ENCODE measurements at regions not wholly inside any gene's neighbourhood (a gene's known extent, or its start where the extent isn't known, plus 50 kb on each side); places are given as distances from the start of the nearest gene placed in this dataset.
A peak's percentile ranks its signal among the peaks of the same experiment; 100 is the strongest.

DNA sequence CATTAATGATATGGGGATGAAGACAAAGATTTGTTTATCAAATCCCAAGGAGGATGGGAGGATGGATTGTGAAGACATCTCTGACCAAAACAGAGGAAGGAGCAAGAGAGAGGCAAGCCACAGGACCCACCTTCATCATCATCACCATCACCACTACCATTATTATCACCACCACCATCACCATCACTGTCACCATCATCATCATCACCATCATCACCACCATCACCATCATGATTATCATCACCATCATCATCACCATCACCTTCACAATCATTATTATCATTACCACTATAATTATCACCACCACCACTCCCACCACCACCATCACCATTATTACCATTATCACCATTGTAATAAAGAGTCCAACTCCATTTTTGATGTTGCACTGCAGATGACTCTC lies 482.5 kb downstream of the PTPRU start:
- DNase-seq (ENCODE audit: low read depth in 3 of 3): no peak

- DNase-seq (ENCODE audit: low read depth in 3 of 3): no peak
Measured at GRCh38 chr1:29716306-29716705, 480.0 kb downstream of the PTPRU start.

DNA sequence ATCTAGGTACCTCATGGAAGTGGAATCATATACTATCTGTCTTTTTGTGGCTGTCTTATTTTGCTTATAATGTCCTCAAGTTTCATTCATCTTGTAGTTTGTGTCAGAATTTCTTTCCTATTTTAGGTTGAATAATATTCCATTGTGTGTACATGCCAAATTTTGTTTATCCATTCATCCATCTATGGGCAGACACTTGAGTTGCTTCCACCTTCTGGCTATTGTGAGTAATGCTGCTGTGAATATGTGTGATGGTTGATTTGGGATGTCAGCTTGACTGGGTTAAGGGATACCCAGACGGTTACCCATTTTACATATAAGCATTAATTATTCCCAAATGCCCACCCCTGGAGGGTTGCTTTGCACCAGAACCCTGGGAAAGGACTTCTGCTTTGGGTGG lies 477.5 kb downstream of the PTPRU start:
- no peak for DNase-seq (ENCODE audit: low read depth in 3 of 3)

DNA sequence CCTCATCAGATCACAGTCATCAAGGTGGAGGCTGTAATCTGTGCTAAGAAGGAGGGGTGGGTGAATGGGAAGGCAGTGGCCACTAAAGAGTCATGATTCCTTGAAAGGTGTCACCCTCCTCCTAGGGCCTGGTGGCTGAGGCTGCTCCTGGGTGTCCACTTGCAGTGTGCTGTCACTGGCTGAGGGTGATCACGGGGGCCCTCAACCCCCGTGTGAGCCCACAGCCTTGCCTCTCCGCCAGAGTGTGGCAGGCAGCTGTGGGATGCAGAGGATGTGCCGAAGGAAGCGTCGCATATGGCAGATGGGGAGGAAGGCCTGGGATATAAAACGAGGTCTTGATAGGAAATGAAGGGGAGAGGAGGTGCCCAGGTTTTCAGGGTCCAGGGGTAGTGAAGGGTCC lies 476.5 kb downstream of the PTPRU start:
- DNase-seq (ENCODE audit: low read depth in 3 of 3): no peak

GRCh38 chr1:29712284-29712651 lies 475.9 kb downstream of the PTPRU start:
- no peak for DNase-seq (ENCODE audit: low read depth in 3 of 3)

- DNase-seq (ENCODE audit: low read depth in 3 of 3): peak in 1 of 3 donors; percentile 35
Measured at GRCh38 chr1:29711582-29712283, 475.4 kb downstream of the PTPRU start.

- DNase-seq (ENCODE audit: low read depth in 3 of 3): no peak
Measured at GRCh38 chr1:29709704-29710280, 473.5 kb downstream of the PTPRU start.

DNA sequence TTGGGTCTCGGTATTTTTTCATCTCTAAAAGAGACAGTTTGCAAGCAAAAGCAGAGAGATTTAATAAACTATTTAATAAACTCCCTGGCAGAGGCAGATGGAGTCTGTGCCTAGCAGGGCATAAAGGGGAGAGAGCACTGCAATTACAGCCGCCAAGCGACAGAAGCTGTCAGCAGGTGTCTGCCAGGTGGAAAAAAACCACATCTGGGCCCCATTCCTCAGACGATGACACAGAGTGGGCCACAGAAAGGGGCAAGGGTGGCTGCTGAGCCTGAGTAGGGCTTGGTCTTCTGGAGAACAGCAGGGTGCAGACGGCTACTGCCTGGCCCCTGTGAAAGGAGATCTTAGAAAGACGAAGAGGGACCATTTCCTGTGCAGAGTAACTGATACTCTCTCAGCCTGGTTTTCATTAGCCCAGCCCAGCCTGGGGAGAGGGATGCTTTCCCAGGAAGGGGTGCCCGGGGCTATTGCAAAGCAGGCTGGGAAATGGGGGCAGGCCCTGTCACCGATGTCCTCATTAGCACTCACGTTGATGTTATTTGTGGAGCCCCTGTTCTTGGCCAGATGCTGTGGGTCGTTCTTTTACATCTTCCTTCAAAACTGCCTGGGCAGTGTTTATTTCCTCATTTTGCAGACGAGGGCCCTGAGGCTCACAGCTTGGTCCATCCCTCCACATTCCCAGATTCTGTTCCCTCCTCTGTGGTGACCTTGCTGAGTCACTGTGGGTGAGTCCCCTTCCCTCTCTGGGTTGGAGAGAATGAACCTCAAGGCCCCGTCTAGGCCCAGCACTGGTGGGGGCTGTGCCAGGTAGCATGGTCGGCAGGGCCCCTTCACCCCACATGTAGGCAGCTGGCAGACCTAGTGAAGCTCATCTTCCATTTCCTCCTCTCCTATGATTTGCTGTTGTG lies 472.7 kb downstream of the PTPRU start:
- DNase-seq (ENCODE audit: low read depth in 3 of 3): no peak

DNA sequence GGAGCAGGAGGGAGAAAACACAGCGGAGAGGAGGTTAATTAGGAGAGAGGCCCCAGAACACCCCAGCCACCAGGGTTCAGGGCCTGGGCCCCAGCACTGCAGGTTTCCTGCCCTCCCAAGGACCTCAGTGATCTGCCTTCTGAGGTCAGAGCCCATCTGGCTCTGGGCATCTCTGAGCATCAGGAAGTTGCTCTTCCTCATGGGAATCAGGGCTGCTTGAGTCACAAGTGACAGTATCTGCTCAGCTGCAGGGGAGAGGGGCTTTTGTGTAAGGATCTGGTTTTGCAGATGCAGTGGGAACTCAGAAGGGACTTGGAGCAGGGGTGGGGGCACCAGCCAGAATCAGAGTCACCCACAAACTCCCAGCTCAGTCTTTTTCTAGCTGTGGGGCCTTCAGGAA lies 472.1 kb downstream of the PTPRU start:
- no peak for DNase-seq (ENCODE audit: low read depth in 3 of 3)

DNA sequence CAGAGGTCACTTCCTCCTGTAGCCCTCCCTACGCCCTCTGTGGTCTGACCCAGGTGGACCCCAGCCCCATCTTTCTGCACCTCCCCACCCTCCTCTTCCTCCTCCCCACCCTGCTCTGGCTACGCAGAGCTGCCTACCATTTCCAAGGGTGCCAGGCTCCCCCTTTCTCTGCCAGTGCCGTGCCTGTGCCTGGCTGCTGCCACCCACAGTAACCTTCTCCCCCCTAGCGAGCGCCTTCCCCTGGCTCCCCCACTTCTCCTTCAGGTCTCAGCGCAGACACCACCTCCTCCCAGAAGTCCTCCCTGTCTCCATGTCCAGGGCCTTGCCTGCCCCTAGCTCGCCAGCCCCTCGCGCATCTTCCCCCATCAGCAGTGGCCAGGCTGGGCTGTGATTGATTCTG lies 471.5 kb downstream of the PTPRU start:
- DNase-seq (ENCODE audit: low read depth in 3 of 3): no peak

GRCh38 chr1:29706936-29707335 lies 470.6 kb downstream of the PTPRU start:
- DNase-seq (ENCODE audit: low read depth in 3 of 3): no peak

DNA sequence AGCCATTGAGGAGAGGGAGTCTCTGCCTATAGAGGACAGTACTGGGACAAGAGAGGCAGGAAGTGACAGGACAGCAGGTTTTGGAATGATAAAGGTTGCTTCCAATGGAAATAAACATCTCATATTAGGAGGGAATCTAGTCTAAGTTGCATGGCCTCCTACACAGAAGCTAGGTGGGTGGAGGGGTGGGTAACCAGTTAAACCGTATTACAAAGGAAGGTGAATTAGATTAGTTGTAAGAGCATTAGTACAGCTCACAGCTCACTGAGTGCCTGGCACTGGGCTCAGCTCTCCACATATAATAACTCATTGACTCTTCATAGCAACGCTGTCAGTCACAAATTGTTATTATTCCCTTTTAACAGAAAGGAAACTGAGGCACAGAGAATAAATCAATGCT lies 468.1 kb downstream of the PTPRU start:
- DNase-seq (ENCODE audit: low read depth in 3 of 3): no peak

GRCh38 chr1:29703596-29704370 lies 467.5 kb downstream of the PTPRU start:
- no peak for DNase-seq (ENCODE audit: low read depth in 3 of 3)

- no peak for DNase-seq (ENCODE audit: low read depth in 3 of 3)
Measured at GRCh38 chr1:29700491-29700890, 464.2 kb downstream of the PTPRU start.

DNA sequence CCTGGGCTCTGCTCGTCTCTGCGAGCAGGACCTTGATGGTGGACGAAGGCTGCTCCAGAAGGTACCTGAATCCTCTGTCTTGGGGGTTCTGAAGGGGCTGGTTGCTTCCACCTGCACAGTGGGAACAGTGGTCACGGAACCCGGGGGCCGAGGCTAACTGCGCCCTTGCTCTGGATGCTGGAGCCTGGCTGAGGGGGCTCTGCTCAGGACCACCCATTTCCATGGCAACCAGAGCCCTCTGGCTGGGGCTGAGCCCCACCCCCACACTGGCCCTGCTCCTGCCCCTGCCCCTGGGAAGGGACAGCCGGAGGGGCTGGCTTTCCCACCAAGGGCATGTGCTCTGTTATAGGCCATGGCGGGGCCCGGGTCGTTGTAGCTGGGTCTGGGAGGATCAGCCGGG lies 462.3 kb downstream of the PTPRU start:
- DNase-seq (ENCODE audit: low read depth in 3 of 3): no peak

DNA sequence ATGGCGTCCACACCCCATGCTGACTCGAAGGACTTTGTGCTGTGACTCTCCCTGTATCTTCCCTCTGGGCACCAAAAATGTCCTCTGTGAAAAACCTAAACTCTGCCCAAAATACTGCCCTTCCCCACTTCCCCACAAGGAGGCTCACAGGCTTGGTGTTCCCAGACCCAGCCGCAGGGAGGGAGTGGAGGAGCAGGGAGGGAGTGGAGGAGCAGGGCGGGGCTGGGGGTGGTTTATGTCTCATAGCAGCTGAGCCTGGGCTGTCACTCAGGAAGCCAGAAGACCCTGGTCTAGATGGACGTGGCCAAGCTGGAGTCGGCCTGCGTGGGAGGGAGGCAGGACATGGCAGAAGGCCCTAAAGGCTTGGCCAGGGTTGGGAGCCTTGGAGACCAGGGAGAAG lies 461.7 kb downstream of the PTPRU start:
- no peak for DNase-seq (ENCODE audit: low read depth in 3 of 3)

DNA sequence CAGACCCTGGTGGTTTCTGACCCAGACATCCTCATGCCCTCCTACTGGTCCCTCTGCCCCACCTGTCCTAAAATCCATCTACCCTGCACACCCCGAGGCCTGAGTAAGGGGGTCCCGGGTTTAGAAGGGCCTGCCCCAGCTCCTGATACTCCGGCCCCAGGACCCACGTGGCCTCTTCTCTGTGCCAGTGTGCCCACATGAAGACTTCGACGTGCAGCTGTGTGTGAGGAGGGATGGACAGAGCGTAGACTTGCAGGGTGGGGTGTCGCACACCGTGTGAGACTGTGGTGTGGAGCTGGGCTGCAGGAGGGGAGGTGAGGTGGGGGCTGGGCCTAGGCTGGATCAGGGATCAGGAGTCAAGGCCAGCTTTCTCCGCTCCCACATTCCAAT lies 461.1 kb downstream of the PTPRU start:
- no peak for DNase-seq (ENCODE audit: low read depth in 3 of 3)

- no peak for DNase-seq (ENCODE audit: low read depth in 3 of 3)
Measured at GRCh38 chr1:29696656-29697390, 460.5 kb downstream of the PTPRU start.

GRCh38 chr1:29695803-29696202 lies 459.5 kb downstream of the PTPRU start:
- DNase-seq (ENCODE audit: low read depth in 3 of 3): no peak

DNA sequence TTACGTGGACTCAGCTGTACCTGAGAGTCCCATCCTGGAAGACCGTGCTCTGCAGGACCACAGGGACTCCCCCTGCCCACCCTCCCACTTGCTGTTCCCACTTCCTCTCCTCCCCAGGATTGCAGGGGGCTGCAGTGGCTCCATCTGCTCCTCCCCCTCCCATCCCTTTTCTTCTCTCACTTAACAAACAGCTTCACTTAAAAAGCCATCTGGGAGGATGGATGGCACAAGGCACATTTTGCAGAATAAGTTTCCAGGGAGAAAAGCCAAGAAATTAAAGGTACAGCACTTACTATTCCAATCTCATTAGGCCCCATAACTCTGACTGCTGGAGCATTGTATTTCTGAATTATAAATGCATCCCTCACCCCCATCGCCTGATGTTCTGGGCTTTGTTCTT lies 458.7 kb downstream of the PTPRU start:
- no peak for DNase-seq (ENCODE audit: low read depth in 3 of 3)

DNA sequence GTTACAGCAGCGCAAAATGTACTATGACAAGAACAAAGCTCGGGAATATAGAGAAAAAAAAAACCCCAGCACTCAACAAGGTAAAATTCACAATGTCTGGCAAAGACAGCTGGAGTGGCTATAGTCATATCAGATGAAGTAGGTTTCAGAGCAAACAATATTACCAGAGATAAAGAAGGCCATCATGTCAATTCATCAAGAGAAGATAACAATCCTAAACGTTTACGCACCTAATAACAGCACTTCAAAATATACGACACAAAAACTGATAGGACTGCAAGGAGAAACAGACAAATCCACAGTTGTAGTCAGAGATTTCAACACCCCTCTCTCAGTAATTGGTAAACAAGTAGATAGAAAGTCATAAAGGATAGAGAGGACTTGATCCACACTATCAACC lies 455.2 kb downstream of the PTPRU start:
- no peak for DNase-seq (ENCODE audit: low read depth in 3 of 3)

DNA sequence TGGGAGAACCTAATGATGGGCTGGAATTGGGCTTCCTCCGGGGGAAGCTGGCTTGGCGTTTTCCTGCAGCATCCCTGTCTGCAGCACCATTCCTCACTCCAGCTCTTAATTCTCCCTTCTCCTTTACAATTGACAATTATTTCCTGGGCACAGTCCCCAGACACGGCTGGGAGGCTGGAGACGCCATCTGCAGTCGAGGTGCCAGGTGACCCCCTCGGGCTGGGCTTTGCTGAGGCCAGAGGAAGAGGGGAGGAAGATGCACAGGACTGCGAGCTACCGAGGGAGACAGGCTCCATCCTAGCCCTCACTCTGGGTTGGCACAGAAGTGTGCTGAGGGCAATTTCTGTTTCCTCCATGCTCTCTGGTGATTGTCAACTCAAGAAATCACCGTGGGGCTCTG lies 453.8 kb downstream of the PTPRU start:
- no peak for DNase-seq (ENCODE audit: low read depth in 3 of 3)

Data from stimulated activated CD4-positive, alpha-beta T cell treated with anti-CD3 and anti-CD28 coated beads, TNF-alpha, amount 100 ng/mL, for 48 hours (primary cell).